Type B pancreatic cell (in vitro differentiated cells): ENCODE measurements at regions not wholly inside any gene's neighbourhood (a gene's known extent, or its start where the extent isn't known, plus 50 kb on each side); places are given as distances from the start of the nearest gene placed in this dataset.
"Not testable (repeated sequence)": the region's sequence is repeated elsewhere in the genome, so short reads cannot be mapped to it uniquely, and the experiment has no call there.

Source experiments
- DNase-seq: peaks from one replicate; pipeline ENCODE4 v3.0.0; 2021; ENCODE audit warnings: mixed read lengths; ENCODE audit not compliant: unreplicated experiment; ENCODE audit errors: extremely low spot score
- H3K27ac Mint-ChIP-seq: 2 replicates; pipeline ENCODE4 v1.8.0; 2021; ENCODE audit warnings: mild to moderate bottlenecking, mixed read lengths
- H3K27me3 Mint-ChIP-seq: 2 replicates; pipeline ENCODE4 v1.8.0; 2021; ENCODE audit warnings: mixed read lengths
- H3K36me3 Mint-ChIP-seq: 2 replicates; pipeline ENCODE4 v1.8.0; 2021; ENCODE audit warnings: mixed read lengths
- H3K4me1 Mint-ChIP-seq: one replicate; pipeline ENCODE4 v1.8.0; 2021; ENCODE audit warnings: mixed read lengths; ENCODE audit not compliant: unreplicated experiment
- H3K4me3 Mint-ChIP-seq: 2 replicates; pipeline ENCODE4 v1.8.0; 2021; ENCODE audit warnings: mild to moderate bottlenecking, mixed read lengths
- H3K9me3 Mint-ChIP-seq: 2 replicates; pipeline ENCODE4 v1.8.0; 2021; ENCODE audit warnings: mixed read lengths
- TF ChIP-seq, protein P1 (sequence below): fragments of 200-600 bp; sonication (generic); conservative IDR thresholded peaks from 2 replicates; pipeline ENCODE4 v1.5.0; 2021; ENCODE audit warnings: antibody characterized with exemption, mild to moderate bottlenecking

GRCh38 chr2:37579192-37579713 lies 92.2 kb downstream of the CDC42EP3 start:
- Mint-ChIP-seq H3K36me3 (peaks cover 3% of the 10 kb centered on the region), H3K9me3 (peaks cover 10% of the 10 kb centered on the region), H3K27me3 (no peaks in the 10 kb centered on the region), H3K4me3 (no peak overlapping the region), H3K4me1 (peaks cover 11% of the 10 kb centered on the region), H3K27ac (no peak overlapping the region)
- TF ChIP-seq, protein P1, sequence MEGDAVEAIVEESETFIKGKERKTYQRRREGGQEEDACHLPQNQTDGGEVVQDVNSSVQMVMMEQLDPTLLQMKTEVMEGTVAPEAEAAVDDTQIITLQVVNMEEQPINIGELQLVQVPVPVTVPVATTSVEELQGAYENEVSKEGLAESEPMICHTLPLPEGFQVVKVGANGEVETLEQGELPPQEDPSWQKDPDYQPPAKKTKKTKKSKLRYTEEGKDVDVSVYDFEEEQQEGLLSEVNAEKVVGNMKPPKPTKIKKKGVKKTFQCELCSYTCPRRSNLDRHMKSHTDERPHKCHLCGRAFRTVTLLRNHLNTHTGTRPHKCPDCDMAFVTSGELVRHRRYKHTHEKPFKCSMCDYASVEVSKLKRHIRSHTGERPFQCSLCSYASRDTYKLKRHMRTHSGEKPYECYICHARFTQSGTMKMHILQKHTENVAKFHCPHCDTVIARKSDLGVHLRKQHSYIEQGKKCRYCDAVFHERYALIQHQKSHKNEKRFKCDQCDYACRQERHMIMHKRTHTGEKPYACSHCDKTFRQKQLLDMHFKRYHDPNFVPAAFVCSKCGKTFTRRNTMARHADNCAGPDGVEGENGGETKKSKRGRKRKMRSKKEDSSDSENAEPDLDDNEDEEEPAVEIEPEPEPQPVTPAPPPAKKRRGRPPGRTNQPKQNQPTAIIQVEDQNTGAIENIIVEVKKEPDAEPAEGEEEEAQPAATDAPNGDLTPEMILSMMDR, result no peak
- DNase-seq, result no peak

- not testable (repeated sequence) for H3K36me3 Mint-ChIP-seq, DNase-seq, H3K27me3 Mint-ChIP-seq, H3K27ac Mint-ChIP-seq, H3K4me3 Mint-ChIP-seq, H3K9me3 Mint-ChIP-seq
- H3K4me1 Mint-ChIP-seq, result peaks cover 12% of the 10 kb centered on the region
Observed at GRCh38 chr2:37579949-37580348, 91.5 kb downstream of the CDC42EP3 start.

DNA sequence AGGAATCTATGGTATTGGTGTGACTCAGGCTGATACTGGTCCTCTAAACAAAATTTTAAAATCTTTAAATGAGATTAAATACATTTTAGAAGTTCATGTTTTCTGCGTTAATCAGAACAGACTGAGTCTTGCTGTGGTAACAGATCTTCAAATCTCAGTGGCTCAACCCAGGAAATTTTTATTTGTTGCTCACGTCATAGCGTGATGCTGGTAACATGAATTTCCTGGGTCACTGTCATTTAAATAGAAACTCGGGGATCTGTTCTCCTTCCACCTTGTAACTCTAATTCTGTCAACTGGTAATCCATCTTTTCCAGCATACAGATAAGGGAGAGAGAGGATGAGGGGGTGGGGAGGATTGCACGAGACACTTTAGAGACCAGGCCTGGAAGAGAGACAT lies 90.0 kb downstream of the CDC42EP3 start:
- no peak for DNase-seq
- Mint-ChIP-seq H3K36me3 (peaks cover 3% of the 10 kb centered on the region), H3K4me1 (peaks cover 23% of the 10 kb centered on the region), H3K9me3 (peaks cover 10% of the 10 kb centered on the region), H3K27me3 (no peaks in the 10 kb centered on the region), H3K4me3 (no peak overlapping the region), H3K27ac (no peak overlapping the region)
- TF ChIP-seq, protein P1, result no peak

DNA sequence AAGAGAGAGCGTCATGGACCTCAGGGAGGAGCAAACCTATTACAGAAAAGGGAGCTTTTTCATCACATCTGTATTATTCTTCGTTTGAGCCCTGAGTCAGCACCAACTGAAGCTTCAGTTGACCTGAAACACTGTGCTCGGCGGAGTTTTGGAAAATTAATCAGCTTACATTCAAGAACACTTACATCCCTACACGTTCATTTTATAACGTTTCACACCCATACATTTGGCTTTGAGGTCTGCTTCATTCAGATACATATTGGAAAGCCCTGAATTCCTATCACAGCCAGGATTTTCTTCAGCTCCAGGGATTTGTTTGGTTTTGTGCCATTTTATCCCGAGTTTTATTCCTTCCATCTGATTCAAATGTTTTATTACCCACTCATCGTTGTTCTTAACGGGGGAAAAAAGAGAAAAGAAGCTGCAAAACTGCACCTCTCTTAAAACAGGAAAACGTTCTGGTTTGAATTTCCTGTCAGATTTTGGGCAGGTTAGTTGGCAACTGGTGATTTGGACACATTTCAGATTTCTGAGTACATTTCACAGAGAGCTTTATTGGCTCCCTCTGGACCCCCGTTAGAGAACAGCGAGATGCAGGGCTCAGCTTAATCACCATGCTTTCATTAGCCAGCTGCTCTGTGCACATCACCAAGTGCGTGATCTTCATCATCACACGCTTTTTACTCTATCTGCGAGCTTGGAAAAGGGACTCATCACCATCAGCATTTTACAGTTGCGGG lies 88.8 kb downstream of the CDC42EP3 start:
- peaks cover 10% of the 10 kb centered on the region for H3K9me3 Mint-ChIP-seq
- DNase-seq, result no peak
- H3K36me3 Mint-ChIP-seq, result peaks cover 3% of the 10 kb centered on the region
- H3K4me1 Mint-ChIP-seq, result peaks cover 35% of the 10 kb centered on the region
- peak overlapping the region; percentile 37 for H3K27ac Mint-ChIP-seq
- TF ChIP-seq, protein P1, result no peak
- no peaks in the 10 kb centered on the region for H3K27me3 Mint-ChIP-seq
- no peak overlapping the region for H3K4me3 Mint-ChIP-seq

- no peak for DNase-seq
- Mint-ChIP-seq H3K9me3 (peaks cover 10% of the 10 kb centered on the region), H3K27ac (no peak overlapping the region), H3K27me3 (no peaks in the 10 kb centered on the region), H3K4me1 (peaks cover 36% of the 10 kb centered on the region), H3K36me3 (peaks cover 3% of the 10 kb centered on the region), H3K4me3 (no peak overlapping the region)
- TF ChIP-seq, protein P1, result no peak
Observed at GRCh38 chr2:37583402-37583801, 88.0 kb downstream of the CDC42EP3 start.

GRCh38 chr2:37583867-37584266 lies 87.6 kb downstream of the CDC42EP3 start:
- H3K4me1 Mint-ChIP-seq, result peaks cover 41% of the 10 kb centered on the region
- no peak overlapping the region for H3K4me3 Mint-ChIP-seq
- DNase-seq, result no peak
- H3K27me3 Mint-ChIP-seq, result no peaks in the 10 kb centered on the region
- H3K27ac Mint-ChIP-seq, result peak overlapping the region; percentile 17
- TF ChIP-seq, protein P1, result no peak
- peaks cover 3% of the 10 kb centered on the region for H3K36me3 Mint-ChIP-seq
- H3K9me3 Mint-ChIP-seq, result peaks cover 10% of the 10 kb centered on the region
